SK-N-SH treated with all-trans-retinoic acid at 6 μM for 48 hours (cell line): ENCODE measurements at regions not wholly inside any gene's neighbourhood (a gene's known extent, or its start where the extent isn't known, plus 50 kb on each side); places are given as distances from the start of the nearest gene placed in this dataset.

ENCODE experiments used
- ATAC-seq: fragments of 200-7000 bp; cut with Tn5 transposase; 3 replicates; pipeline ENCODE4 v1.9.1; 2020; ENCODE audit warnings: mild to moderate bottlenecking, moderate library complexity
- ARNTL ChIP-seq: fragments of 450-650 bp; formaldehyde crosslinking; IDR thresholded peaks from 2 replicates; pipeline ENCODE4 v1.5.0; 2020; ENCODE audit warnings: low read depth, mild to moderate bottlenecking, moderate library complexity, borderline replicate concordance
- BACH2 ChIP-seq: fragments of 250-450 bp; sonication (Bioruptor Pico); IDR thresholded peaks from 2 replicates; pipeline ENCODE4 v1.9.0; 2021; ENCODE audit warnings: mild to moderate bottlenecking, borderline replicate concordance
- CREB5 ChIP-seq: fragments of 250-450 bp; sonication (Bioruptor Pico); IDR thresholded peaks from 2 replicates; pipeline ENCODE4 v1.5.1; 2020; ENCODE audit warnings: low read depth, mild to moderate bottlenecking, moderate library complexity
- CSDC2 ChIP-seq: fragments of 250-450 bp; sonication (Bioruptor Pico); IDR thresholded peaks from 2 replicates; pipeline ENCODE4 v1.5.0; 2020; ENCODE audit warnings: mild to moderate bottlenecking, moderate library complexity
- CSRNP3 ChIP-seq: fragments of 250-450 bp; sonication (Bioruptor Pico); IDR thresholded peaks from 2 replicates; pipeline ENCODE4 v1.5.1; 2021; ENCODE audit warnings: mild to moderate bottlenecking, moderate library complexity
- ESRRG ChIP-seq: fragments of 250-450 bp; sonication (Bioruptor Pico); IDR thresholded peaks from 2 replicates; pipeline ENCODE4 v1.6.1; 2021; ENCODE audit warnings: mild to moderate bottlenecking
- GLIS3 ChIP-seq: fragments of 250-450 bp; sonication (Bioruptor Pico); IDR thresholded peaks from 2 replicates; pipeline ENCODE4 v1.5.0; 2020; ENCODE audit warnings: mild to moderate bottlenecking, moderate library complexity
- ISL1 ChIP-seq: fragments of 250-450 bp; sonication (Bioruptor Pico); IDR thresholded peaks from 2 replicates; pipeline ENCODE4 v2.1.2; 2022; ENCODE audit warnings: mild to moderate bottlenecking, moderate library complexity
- OSR1 ChIP-seq: fragments of 250-450 bp; sonication (Bioruptor Pico); IDR thresholded peaks from 2 replicates; pipeline ENCODE4 v1.8.0; 2022; ENCODE audit warnings: moderate library complexity, mild to moderate bottlenecking, inconsistent platforms
- PPARA ChIP-seq: fragments of 250-450 bp; sonication (Bioruptor Pico); IDR thresholded peaks from 2 replicates; pipeline ENCODE4 v1.5.0; 2020; ENCODE audit warnings: mild to moderate bottlenecking, borderline replicate concordance
- RARB ChIP-seq: fragments of 250-450 bp; sonication (Bioruptor Pico); IDR thresholded peaks from 2 replicates; pipeline ENCODE4 v1.8.0; 2021; ENCODE audit warnings: mild to moderate bottlenecking, moderate library complexity
- SNAI2 ChIP-seq: fragments of 250-450 bp; sonication (Bioruptor Pico); IDR thresholded peaks from 2 replicates; pipeline ENCODE4 v1.5.0; 2020; ENCODE audit warnings: mild to moderate bottlenecking, moderate library complexity
- TCF4 ChIP-seq: fragments of 250-450 bp; sonication (Bioruptor Pico); IDR thresholded peaks from 2 replicates; pipeline ENCODE4 v1.8.0; 2021; ENCODE audit warnings: mild to moderate bottlenecking, moderate library complexity, borderline replicate concordance
- ZFP3 ChIP-seq: fragments of 250-450 bp; sonication (Bioruptor Pico); IDR thresholded peaks from 2 replicates; pipeline ENCODE4 v1.5.0; 2020; ENCODE audit warnings: mild to moderate bottlenecking, moderate library complexity
- ZFP30 ChIP-seq: fragments of 450-650 bp; formaldehyde crosslinking; IDR thresholded peaks from 2 replicates; pipeline ENCODE4 v1.5.0; 2022; ENCODE audit warnings: mild to moderate bottlenecking, moderate library complexity
- ZNF565 ChIP-seq: fragments of 450-650 bp; formaldehyde crosslinking; conservative IDR thresholded peaks from 2 replicates; pipeline ENCODE4 v1.5.0; 2020; ENCODE audit warnings: low read depth, mild to moderate bottlenecking, moderate library complexity
- ZNF70 ChIP-seq: fragments of 450-650 bp; formaldehyde crosslinking; IDR thresholded peaks from 2 replicates; pipeline ENCODE4 v1.5.0; 2020; ENCODE audit warnings: mild to moderate bottlenecking, moderate library complexity
- ZNF8 ChIP-seq: fragments of 450-650 bp; formaldehyde crosslinking; IDR thresholded peaks from 2 replicates; pipeline ENCODE4 v1.5.0; 2020; ENCODE audit warnings: mild to moderate bottlenecking, moderate library complexity
- TF ChIP-seq, protein P1 (sequence below): fragments of 250-450 bp; sonication (Bioruptor Pico); IDR thresholded peaks from 2 replicates; pipeline ENCODE4 v1.8.0; 2020; ENCODE audit warnings: mild to moderate bottlenecking, moderate library complexity, borderline replicate concordance

DNA sequence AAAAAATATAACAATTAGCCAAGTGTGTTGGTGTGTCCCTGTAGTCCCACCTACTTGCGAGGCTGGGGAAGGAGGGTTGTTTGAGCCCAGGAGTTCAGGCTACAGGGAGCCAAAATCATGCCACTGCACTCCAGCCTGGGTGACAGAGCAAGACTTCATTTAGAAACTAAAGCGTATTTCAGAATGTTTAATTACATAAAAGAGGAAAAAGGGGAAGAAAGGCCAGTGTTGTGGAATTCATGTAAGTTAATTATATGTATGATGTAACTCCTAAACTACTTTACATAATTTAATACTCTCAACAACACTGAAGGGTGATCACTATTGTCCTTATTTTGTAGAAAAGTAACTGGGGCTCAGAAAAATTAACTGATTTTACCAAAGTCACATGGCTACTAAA, 67.2 kb upstream of the HOPX start:
- ATAC-seq = no peak
- no peak for TF ChIP-seq CSDC2 (CRISPR knock-in tag)
- TF ChIP-seq, all 23 proteins: peak for 0

- no peak for ATAC-seq
- TF ChIP-seq, protein P1, sequence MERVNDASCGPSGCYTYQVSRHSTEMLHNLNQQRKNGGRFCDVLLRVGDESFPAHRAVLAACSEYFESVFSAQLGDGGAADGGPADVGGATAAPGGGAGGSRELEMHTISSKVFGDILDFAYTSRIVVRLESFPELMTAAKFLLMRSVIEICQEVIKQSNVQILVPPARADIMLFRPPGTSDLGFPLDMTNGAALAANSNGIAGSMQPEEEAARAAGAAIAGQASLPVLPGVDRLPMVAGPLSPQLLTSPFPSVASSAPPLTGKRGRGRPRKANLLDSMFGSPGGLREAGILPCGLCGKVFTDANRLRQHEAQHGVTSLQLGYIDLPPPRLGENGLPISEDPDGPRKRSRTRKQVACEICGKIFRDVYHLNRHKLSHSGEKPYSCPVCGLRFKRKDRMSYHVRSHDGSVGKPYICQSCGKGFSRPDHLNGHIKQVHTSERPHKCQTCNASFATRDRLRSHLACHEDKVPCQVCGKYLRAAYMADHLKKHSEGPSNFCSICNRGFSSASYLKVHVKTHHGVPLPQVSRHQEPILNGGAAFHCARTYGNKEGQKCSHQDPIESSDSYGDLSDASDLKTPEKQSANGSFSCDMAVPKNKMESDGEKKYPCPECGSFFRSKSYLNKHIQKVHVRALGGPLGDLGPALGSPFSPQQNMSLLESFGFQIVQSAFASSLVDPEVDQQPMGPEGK = no peak
Measured at GRCh38 chr4:56746639-56747038, 65.5 kb upstream of the HOPX start.

DNA sequence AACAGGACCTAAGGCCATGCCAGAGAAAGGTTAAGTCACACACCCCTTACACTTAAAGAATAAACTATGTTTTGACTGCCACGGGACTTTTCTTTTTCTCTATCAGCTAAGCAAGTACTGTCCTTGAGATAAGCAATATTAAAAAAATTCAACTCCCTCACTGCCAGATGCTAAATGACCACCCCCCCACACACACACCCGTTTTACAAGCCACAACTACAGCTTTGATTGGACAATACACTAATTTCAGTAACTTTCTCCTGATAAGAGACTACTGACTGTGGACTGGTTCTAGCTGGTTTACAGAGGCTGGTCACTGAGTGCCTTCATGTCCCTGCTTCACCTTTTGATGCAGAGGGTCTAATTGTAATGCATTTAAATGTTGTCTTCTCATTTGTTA, 63.9 kb upstream of the HOPX start:
- ATAC-seq = no peak
- TF ChIP-seq ARNTL (CRISPR knock-in tag) = no peak
- no peak for TF ChIP-seq RARB
- TF ChIP-seq CREB5 (CRISPR knock-in tag) = no peak
- TF ChIP-seq TCF4 (CRISPR knock-in tag) = no peak
- no peak for TF ChIP-seq CSRNP3
- TF ChIP-seq BACH2 (CRISPR knock-in tag) = no peak
- no peak for TF ChIP-seq ZNF8 (CRISPR knock-in tag)
- no peak for TF ChIP-seq CSDC2 (CRISPR knock-in tag)
- TF ChIP-seq ISL1 (CRISPR knock-in tag) = no peak
- no peak for TF ChIP-seq ESRRG (CRISPR knock-in tag)
- no peak for TF ChIP-seq OSR1 (CRISPR knock-in tag)
- TF ChIP-seq ZFP3 (CRISPR knock-in tag) = no peak
- no peak for TF ChIP-seq ZNF565
- TF ChIP-seq ZFP30 (CRISPR knock-in tag) = no peak
- TF ChIP-seq PPARA = no peak
- TF ChIP-seq, protein P1 = no peak
- TF ChIP-seq ZNF70 (CRISPR knock-in tag) = no peak
- TF ChIP-seq SNAI2 (CRISPR knock-in tag) = no peak
- no peak for TF ChIP-seq GLIS3 (CRISPR knock-in tag)

DNA sequence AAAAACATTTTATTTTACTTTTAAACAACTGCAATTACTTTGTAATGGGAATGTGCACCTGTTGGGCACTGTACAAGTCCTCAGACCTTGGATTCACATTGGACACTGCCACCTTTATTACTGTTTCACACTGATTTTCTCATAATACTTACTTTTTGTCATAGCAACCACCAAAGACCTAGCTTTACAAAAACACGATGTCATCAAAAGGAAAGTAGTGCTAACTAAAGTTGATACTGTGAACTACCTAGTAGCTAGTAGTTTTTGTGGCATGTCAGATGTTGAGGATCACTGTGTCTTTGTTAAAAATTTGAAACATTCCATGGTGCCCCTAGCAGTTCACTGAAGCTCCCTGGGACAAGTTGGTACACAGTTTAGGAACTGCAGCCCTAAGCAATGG, 62.9 kb upstream of the HOPX start:
- no peak for ATAC-seq
- TF ChIP-seq ISL1 (CRISPR knock-in tag) (no peak), ARNTL (CRISPR knock-in tag) (no peak), CSRNP3 (no peak), CREB5 (CRISPR knock-in tag) (no peak), ESRRG (CRISPR knock-in tag) (no peak), OSR1 (CRISPR knock-in tag) (no peak)
